Mammary epithelial cell (primary cell): ENCODE measurements at regions not wholly inside any gene's neighbourhood (a gene's known extent, or its start where the extent isn't known, plus 50 kb on each side); places are given as distances from the start of the nearest gene placed in this dataset.

Source experiments
- CTCF ChIP-seq, 2 donors: IDR thresholded peaks in 1 of 2; conservative IDR thresholded peaks in 1 of 2; 2 replicates each; pipeline ENCODE4 v1.5.1; 2011 to 2012; ENCODE audit warnings: inconsistent platforms in 2 of 2, low read length in 2 of 2, mild to moderate bottlenecking in 2 of 2, control low read depth in 1 of 2, low read depth in 1 of 2; ENCODE audit not compliant: insufficient read depth in 1 of 2; ENCODE audit errors: extremely low read depth in 1 of 2
- EZH2 ChIP-seq: IDR thresholded peaks from 2 replicates; pipeline ENCODE4 v1.6.1; 2012; ENCODE audit warnings: low read length, inconsistent platforms, borderline replicate concordance

- TF ChIP-seq CTCF (conservative IDR thresholded peaks at IDR 0.05 in 1 of 2, IDR thresholded peaks at IDR 0.05 in 1 of 2; ENCODE audit: extremely low read depth in 1 of 2, insufficient read depth in 1 of 2, low read depth in 1 of 2, low read length in 2 of 2) (no peak), EZH2 (no peak)
Measured at GRCh38 chr2:66301022-66301766, 133.7 kb upstream of the MEIS1 start.
